SU-DHL-6 (cell line): ENCODE measurements at regions not wholly inside any gene's neighbourhood (a gene's known extent, or its start where the extent isn't known, plus 50 kb on each side); places are given as distances from the start of the nearest gene placed in this dataset.

Source experiments
- EZH2phosphoT487 ChIP-seq: fragments of 200-600 bp; sonication (generic), shearing (Covaris generic); conservative IDR thresholded peaks from 2 replicates; pipeline ENCODE4 v1.6.1; 2018; ENCODE audit warnings: mild to moderate bottlenecking, antibody characterized with exemption, low read length, moderate library complexity, mixed read lengths
- TF ChIP-seq, protein P1 (sequence below): fragments of 200-600 bp; sonication (generic); IDR thresholded peaks from one replicate; pipeline ENCODE4 v1.5.1; 2017; ENCODE audit warnings: antibody characterized with exemption, mild to moderate bottlenecking, low read length, moderate library complexity; ENCODE audit not compliant: insufficient read depth, poor library complexity, severe bottlenecking

DNA sequence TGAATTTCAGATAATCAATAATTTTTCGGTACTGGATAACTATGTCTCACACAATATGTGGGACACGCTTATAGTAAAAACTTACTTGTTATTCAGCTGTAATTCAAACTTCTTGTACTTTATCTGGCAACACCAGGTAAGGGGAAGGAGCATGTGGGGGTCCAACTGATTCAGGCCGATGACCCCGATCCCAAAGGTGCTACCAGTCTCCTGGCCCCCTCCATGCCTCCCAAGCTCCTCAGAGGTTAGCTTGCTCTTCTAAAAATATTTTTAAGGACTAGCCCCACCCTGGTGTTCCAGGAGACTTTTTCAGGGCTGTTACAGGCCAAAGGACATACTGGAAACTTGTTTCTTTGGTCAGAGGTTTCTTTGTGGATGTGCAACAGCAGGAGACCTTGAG lies 61.8 kb upstream of the ALX4 start:
- TF ChIP-seq, protein P1, sequence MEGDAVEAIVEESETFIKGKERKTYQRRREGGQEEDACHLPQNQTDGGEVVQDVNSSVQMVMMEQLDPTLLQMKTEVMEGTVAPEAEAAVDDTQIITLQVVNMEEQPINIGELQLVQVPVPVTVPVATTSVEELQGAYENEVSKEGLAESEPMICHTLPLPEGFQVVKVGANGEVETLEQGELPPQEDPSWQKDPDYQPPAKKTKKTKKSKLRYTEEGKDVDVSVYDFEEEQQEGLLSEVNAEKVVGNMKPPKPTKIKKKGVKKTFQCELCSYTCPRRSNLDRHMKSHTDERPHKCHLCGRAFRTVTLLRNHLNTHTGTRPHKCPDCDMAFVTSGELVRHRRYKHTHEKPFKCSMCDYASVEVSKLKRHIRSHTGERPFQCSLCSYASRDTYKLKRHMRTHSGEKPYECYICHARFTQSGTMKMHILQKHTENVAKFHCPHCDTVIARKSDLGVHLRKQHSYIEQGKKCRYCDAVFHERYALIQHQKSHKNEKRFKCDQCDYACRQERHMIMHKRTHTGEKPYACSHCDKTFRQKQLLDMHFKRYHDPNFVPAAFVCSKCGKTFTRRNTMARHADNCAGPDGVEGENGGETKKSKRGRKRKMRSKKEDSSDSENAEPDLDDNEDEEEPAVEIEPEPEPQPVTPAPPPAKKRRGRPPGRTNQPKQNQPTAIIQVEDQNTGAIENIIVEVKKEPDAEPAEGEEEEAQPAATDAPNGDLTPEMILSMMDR = no peak
- TF ChIP-seq EZH2phosphoT487 = no peak
